Pancreas (tissue), 10 donors: ENCODE measurements at regions not wholly inside any gene's neighbourhood (a gene's known extent, or its start where the extent isn't known, plus 50 kb on each side); places are given as distances from the start of the nearest gene placed in this dataset.

ENCODE experiments used
- ATAC-seq, 4 donors: fragments of 200-7000 bp; cut with Tn5 transposase; one replicate each; pipeline versions ENCODE4 v1.8.0 to v1.9.1; 2020; ENCODE audit warnings: mild to moderate bottlenecking in 4 of 4, moderate library complexity in 4 of 4
- DNase-seq, 6 donors: peaks; one replicate each; pipeline ENCODE4 v3.0.0-alpha.2; 2020
- FAIRE-seq: peaks from 2 replicates; lab custom pipeline; 2012; peaks lifted over from hg19 to GRCh38; lab: Jason Lieb, UNC
- H3K27ac ChIP-seq, 4 donors: fragments of 200-600 bp; sonication (generic); 1 replicate in 3 of 4; 2 replicates in 1 of 4; pipeline versions ENCODE4 v1.5.0 to v1.8.0; 2020
- H3K27me3 ChIP-seq, 4 donors: fragments of 200-600 bp; one replicate each; pipeline ENCODE4 v1.8.0; 2021
- H3K36me3 ChIP-seq, 3 donors: fragments of 200-600 bp; sonication (generic) in 1 of 3; one replicate each; pipeline versions ENCODE4 v1.5.0 to v1.8.0; 2020 to 2021
- H3K4me1 ChIP-seq, 3 donors: fragments of 200-600 bp; one replicate each; pipeline ENCODE4 v1.8.0; 2021
- H3K4me3 ChIP-seq, 4 donors: fragments of 200-600 bp; sonication (generic) in 2 of 4; one replicate each; pipeline versions ENCODE4 v1.5.0 to v1.8.0; 2020 to 2021
- H3K9me3 ChIP-seq, 4 donors: fragments of 200-600 bp; one replicate each; pipeline ENCODE4 v1.8.0; 2021
- CTCF ChIP-seq, 4 donors: fragments of 200-600 bp; sonication (generic) in 3 of 4; IDR thresholded peaks; one replicate each; pipeline versions ENCODE4 v1.5.0 to v1.8.0; 2021; ENCODE audit warnings: antibody characterized with exemption in 4 of 4
- WGBS, 2 donors: extraction: QIAGEN DNeasy Blood & Tissue Kit; methylation state at CpG; one replicate each; pipeline ENCODE4 v1.1.7; 2013; 5-methylcytosine and 5-hydroxymethylcytosine counted together
- intact Hi-C, 3 donors: fragments of 100-400 bp; cut with DNase I; formaldehyde crosslinking; loops; one replicate each; pipeline versions ENCODE4 v1.11.1 to v1.14.2; 2022
- donor health status: healthy with polysubstance abuse.
- donor health status: DM: no; HTN: no; CAD: no; lungs with moderate emphysema.
- donor health status: DM: no; HTN: no; CAD: no.
- donor health status: control.
- donor health status: control.
- donor health status: Bipolar disorder and iron deficiency.
- donor health status: DM: yes; HTN: yes; CAD: no.
- donor health status: DM: no; HTN: no; CAD: no.
- donor health status: DM: no; HTN: no; CAD: no.
- donor health status: DM: yes; HTN: yes; CAD: no.

GRCh38 chr11:112511271-112511670 lies 250.6 kb upstream of the PLET1 start:
- no peaks in the 10 kb centered on the region for H3K9me3 ChIP-seq
- H3K36me3 ChIP-seq: no peaks in the 10 kb centered on the region
- 43 to 68% methylated on average over 1 of the region's 1 CpG for WGBS, 2 donors
- no peaks in the 10 kb centered on the region for H3K27me3 ChIP-seq
- ATAC-seq (no peak), DNase-seq (no peak), FAIRE-seq (no peak)
- H3K4me1 ChIP-seq: no peaks in the 10 kb centered on the region
- TF ChIP-seq CTCF (IDR thresholded peaks at IDR 0.05): no peak
- intact Hi-C loops: no loop called here
- H3K27ac ChIP-seq: no peak overlapping the region
- no peak overlapping the region for H3K4me3 ChIP-seq

- 41 to 53% methylated on average over 1 of the region's 1 CpG for WGBS, 2 donors
- FAIRE-seq (no peak), ATAC-seq (no peak), DNase-seq (no peak)
- Histone ChIP-seq H3K36me3 (no peaks in the 10 kb centered on the region), H3K4me1 (no peaks in the 10 kb centered on the region), H3K4me3 (no peak overlapping the region), H3K9me3 (no peaks in the 10 kb centered on the region), H3K27me3 (no peaks in the 10 kb centered on the region), H3K27ac (no peak overlapping the region)
- intact Hi-C loops: no loop called here
- no peak for TF ChIP-seq CTCF (IDR thresholded peaks at IDR 0.05)
Measured at GRCh38 chr11:112511911-112512310, 251.3 kb upstream of the PLET1 start.

GRCh38 chr11:112513417-112513816 lies 252.8 kb upstream of the PLET1 start:
- no peak overlapping the region for H3K4me3 ChIP-seq
- WGBS, 2 donors: 53 to 54% methylated on average over 2 of the region's 2 CpGs
- no peak for DNase-seq

GRCh38 chr11:112514011-112514740 lies 253.5 kb upstream of the PLET1 start:
- H3K36me3 ChIP-seq: no peaks in the 10 kb centered on the region
- DNase-seq: no peak
- H3K27me3 ChIP-seq: no peaks in the 10 kb centered on the region
- H3K4me1 ChIP-seq: no peaks in the 10 kb centered on the region
- no peaks in the 10 kb centered on the region for H3K9me3 ChIP-seq
- no peak overlapping the region for H3K27ac ChIP-seq
- WGBS, 2 donors: 55% methylated on average over 5 of the region's 5 CpGs
- no peak overlapping the region for H3K4me3 ChIP-seq
- FAIRE-seq: no peak
- no peak for ATAC-seq
- intact Hi-C loops: no loop called here
- no peak for TF ChIP-seq CTCF (IDR thresholded peaks at IDR 0.05)

More at GRCh38 chr11:112513417-112513816, 252.8 kb upstream of the PLET1 start:
- no peak for TF ChIP-seq CTCF (IDR thresholded peaks at IDR 0.05)
- Histone ChIP-seq H3K27ac (no peak overlapping the region), H3K27me3 (no peaks in the 10 kb centered on the region), H3K36me3 (no peaks in the 10 kb centered on the region), H3K9me3 (no peaks in the 10 kb centered on the region), H3K4me1 (no peaks in the 10 kb centered on the region)
- ATAC-seq (no peak), FAIRE-seq (no peak)
- intact Hi-C loops: no loop called here

- intact Hi-C loops: no loop called here
Measured at GRCh38 chr11:112516261-112516660, 255.6 kb upstream of the PLET1 start.

More at GRCh38 chr11:112516261-112516660, 255.6 kb upstream of the PLET1 start:
- ATAC-seq (no peak), FAIRE-seq (no peak), DNase-seq (no peak)
- H3K27me3 ChIP-seq: no peaks in the 10 kb centered on the region
- H3K9me3 ChIP-seq: no peaks in the 10 kb centered on the region
- no peak overlapping the region for H3K4me3 ChIP-seq
- no peak overlapping the region for H3K27ac ChIP-seq
- no peaks in the 10 kb centered on the region for H3K36me3 ChIP-seq
- WGBS, 2 donors: 71 to 81% methylated on average over 2 of the region's 2 CpGs
- H3K4me1 ChIP-seq: no peaks in the 10 kb centered on the region
- TF ChIP-seq CTCF (IDR thresholded peaks at IDR 0.05): no peak
